DMS79 (cell line): ENCODE measurements at regions not wholly inside any gene's neighbourhood (a gene's known extent, or its start where the extent isn't known, plus 50 kb on each side); places are given as distances from the start of the nearest gene placed in this dataset.

Source experiments
- DNase-seq: peaks from one replicate; lab custom pipeline; 2025; lab: John Stamatoyannopoulos, UW

DNA sequence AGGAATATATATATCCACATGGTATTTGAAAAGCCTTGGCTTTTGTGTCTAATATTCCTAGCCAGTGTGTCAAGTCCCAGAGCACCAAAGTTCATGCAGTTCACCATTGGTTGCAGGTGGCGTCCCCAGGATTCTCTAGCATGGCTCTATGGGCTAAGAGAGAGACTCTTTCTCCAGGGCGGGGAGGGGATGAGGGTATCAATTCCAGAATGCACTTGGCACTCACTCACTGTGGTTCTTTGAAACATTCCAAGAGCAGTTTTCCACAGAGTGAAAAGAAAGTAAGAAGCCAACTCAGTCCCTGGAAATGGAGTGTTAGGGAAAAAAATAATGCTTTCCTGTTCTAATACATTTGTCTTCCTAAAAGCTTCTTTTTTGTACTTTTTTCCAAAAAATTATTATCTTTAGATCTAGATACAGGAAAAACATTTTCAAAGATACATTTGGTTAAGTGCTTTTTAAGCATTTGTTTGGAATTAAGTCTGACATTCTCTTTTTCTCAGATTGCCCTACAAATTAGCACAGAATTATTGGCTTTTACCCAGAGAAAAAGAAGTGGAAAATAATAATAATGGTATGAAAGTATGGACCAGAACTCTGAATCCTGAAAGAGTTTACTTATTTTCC, 239.9 kb downstream of the PAX3 start:
- DNase-seq, result no peak

GRCh38 chr2:222057347-222058073, 241.3 kb downstream of the PAX3 start:
- DNase-seq, result no peak

- no peak for DNase-seq
Measured at GRCh38 chr2:222055328-222055727, 243.5 kb downstream of the PAX3 start.

GRCh38 chr2:222054813-222055212, 244.0 kb downstream of the PAX3 start:
- no peak for DNase-seq

DNA sequence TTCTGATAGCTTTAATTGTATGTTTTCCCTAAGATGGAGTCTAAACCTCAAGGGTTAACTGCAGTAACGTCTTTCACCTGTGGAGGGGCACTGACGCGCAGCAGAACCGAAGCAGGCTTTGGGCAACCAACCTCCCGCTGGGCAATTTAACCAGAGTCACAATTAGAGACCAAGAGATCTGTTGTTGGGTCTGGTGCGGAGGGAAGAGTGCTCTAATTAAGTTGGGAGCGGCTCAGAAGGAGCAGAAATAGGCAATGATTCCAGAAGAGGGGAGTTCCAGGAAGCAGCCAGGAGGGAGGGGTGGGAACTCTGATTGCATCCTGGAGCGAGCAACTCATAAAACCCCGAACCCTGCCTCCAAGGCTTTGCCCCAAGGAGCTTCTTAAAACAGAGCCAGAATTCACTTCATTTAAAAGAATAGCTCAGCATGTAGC, 245.8 kb downstream of the PAX3 start:
- DNase-seq, result no peak

- no peak for DNase-seq
Measured at GRCh38 chr2:222050981-222051380, 247.8 kb downstream of the PAX3 start.

GRCh38 chr2:222049946-222050345, 248.9 kb downstream of the PAX3 start:
- DNase-seq, result no peak

DNA sequence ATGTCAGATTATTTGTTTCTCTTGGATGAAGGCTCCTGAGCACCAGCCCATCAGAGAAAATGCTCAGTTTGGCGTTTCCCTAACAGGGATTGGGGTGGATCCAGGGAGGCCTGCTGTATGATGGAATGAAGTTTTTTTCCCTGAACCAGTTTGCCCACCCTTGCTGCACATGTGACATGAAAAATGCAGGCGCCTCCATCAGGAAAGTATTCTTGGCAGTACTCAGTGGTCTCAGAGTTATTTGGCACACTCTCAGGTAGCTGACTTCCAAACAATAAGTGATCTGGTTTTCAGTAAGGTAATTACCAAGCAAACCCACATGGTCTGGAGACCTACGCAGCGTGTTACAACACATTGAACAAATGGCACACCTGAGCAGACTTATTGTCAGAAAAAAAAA, 254.9 kb downstream of the PAX3 start:
- DNase-seq, result no peak

GRCh38 chr2:222042666-222043065, 256.1 kb downstream of the PAX3 start:
- no peak for DNase-seq

DNA sequence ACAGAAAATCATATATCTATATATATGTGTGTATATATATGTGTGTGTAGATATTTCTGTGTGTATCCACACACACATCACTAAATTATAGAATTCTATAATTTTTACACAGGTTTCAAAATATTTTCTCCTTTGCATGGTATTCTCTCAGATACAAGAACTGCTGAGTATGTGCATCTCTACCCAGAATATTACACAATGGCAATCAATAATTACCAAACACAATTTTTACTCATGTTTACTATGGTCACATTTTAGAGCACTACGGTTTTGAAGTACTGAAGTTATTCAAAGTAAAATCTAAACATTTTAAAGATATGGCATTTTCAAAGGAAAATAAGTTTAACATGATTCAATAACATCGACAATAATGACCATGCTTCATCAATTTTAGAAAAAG, 258.5 kb downstream of the PAX3 start:
- no peak for DNase-seq

DNA sequence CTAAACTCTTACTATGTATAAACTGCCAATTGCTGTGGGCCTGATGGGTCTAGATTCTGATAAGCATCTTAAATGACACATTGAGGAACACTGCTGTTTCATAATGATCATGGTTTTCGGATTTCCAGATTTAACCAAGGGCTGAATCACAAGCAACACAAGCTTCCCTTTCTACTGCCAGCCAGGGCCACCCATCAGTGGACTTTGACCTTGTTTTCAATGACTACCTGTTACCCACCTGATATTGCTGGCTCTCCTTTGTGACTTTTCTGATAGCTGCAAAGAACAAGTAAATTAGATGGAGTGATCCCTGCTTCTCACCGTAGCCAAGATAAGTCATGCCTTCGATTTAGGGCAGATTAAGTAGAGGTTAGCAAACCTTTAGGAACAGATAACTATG, 259.0 kb downstream of the PAX3 start:
- DNase-seq, result no peak

DNA sequence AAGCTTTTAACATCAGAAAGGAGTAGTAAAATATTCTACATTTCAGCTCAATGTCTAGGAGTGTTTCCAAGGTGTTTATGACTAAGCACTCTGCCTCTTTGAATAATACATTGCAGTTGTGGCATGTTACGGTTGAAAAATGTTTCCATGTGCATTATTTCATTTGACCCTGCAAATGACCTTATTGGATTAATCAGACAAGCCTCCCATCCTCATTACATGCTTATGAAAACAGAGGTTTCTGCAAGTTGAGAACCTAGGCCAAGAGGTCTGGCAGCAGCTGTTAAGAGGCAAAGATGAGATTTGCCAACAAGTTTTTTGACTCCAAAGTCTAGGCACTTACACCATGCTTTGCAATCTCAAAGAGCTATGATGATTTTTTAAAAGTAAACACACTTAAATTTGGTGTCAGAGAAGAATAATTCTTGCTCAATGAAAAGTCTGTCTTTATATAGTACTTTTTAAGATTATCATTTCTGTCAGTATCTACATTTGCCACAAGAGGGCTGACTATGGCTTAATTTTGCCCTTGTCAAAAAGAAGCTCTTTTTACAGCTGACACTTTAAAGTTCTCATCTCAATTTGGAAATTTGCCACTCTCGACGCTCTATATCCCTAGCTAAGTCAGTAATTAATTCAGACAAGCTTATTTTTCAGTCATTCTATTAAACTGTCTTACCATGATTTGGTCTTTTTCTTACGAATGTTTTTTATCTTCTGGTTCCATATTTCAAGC, 260.6 kb downstream of the PAX3 start:
- DNase-seq, result no peak

GRCh38 chr2:222037211-222037610, 261.6 kb downstream of the PAX3 start:
- DNase-seq, result no peak

DNA sequence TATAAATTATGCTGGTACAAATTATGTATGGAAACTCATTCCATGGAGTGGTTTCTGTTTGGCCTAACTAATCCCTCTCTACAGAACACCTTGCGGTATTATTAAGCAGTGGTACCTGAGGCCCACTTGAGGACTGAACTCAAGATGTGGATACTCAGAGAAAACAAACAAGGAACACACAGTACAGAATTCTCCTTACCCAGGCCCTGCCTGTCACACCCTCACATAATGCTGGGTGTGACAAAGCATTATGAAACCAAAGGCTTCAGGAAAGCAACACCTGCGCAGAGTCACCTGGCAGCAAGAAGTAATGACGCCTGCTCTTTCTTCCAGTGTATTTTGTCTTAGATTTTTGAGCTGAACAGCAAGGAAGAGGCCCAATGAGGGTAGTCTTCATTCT, 264.7 kb downstream of the PAX3 start:
- DNase-seq, result no peak

- DNase-seq, result no peak
Measured at GRCh38 chr2:222033541-222033940, 265.3 kb downstream of the PAX3 start.

- DNase-seq, result no peak
Measured at GRCh38 chr2:222025881-222026271, 272.9 kb downstream of the PAX3 start.

- peak; percentile 0 for DNase-seq
Measured at GRCh38 chr2:222024932-222025880, 273.6 kb downstream of the PAX3 start.

DNA sequence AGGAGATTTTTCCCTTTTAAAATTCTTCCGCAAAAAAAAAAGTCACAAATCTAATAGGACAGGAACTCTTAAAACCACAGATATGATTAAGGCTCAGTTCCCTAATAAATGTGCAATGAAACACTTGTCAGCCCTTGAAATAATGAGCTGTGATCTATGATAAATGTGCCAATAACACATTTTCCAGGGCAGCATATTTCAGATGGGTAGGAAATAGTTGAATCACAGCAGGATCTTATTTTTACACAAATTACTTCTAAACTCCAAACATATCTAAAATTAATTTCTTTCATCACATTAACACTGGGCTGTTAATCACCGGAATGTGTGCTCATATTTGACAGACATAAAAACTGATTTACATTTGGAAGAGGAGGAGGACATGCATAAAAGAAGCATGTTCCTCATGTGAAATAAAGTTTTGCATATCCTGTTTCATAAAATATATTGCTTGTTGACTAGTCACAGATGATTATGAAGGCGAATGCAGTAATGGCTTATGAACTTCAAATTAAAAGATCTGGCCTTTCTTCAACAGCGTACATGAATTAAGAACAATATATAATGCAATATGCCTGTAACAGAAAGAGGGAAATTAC, 281.4 kb downstream of the PAX3 start:
- no peak for DNase-seq

DNA sequence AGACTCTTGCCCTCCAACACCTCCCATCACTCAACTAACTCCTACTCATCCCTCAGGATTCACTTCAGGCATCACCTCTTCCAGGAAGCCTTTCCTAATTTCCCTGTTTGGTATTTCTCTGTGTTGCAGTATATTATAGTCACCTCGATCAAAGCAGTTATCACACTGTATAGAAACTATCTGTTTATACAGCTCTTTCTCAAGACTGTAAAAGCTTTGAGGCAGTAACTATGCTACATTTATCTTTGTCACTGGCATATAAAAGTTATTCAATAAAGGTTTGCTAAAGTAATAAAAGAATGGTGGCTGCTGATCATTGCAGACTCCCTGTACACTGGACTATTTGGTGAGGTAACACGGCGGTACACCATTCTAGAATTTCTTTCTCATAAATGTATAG, 284.9 kb downstream of the PAX3 start:
- DNase-seq, result no peak

DNA sequence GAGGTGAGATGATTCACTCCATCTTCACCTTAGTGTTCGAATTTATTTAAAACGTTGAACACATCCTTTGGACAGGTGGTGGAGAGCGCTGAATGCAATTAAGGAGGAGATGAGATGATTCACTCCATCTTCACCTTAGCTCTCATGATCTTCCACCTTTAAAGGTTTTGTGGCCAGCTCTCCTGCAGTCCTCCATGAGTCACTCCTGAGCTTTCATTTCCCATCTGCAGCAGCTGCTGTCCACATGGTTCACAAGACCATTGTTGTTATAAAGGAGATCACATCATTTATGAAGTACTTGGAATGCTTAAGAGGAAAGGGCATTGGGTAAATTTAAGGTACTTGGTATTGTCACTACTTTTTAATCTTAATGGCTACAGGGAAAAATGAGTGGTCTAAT, 298.5 kb downstream of the PAX3 start:
- DNase-seq, result no peak

- no peak for DNase-seq
Measured at GRCh38 chr2:221999717-222000116, 299.1 kb downstream of the PAX3 start.

GRCh38 chr2:221999166-221999565, 299.6 kb downstream of the PAX3 start:
- DNase-seq, result no peak
